Stimulated activated naive CD8-positive, alpha-beta T cell treated with anti-CD3 and anti-CD28 coated beads, Interleukin-15, amount 100 ng/mL, for 72 hours (primary cell): ENCODE measurements at regions not wholly inside any gene's neighbourhood (a gene's known extent, or its start where the extent isn't known, plus 50 kb on each side); places are given as distances from the start of the nearest gene placed in this dataset.
"Not testable (repeated sequence)": the region's sequence is repeated elsewhere in the genome, so short reads cannot be mapped to it uniquely, and the experiment has no call there.

Experiments used
- ATAC-seq: fragments of 150-1000 bp; cut with Tn5 transposase; 2 replicates; pipeline ENCODE4 v1.10.0; 2021; ENCODE audit warnings: mild to moderate bottlenecking, moderate library complexity
- DNase-seq, 2 donors: peaks; one replicate each; pipeline ENCODE4 v3.0.0; 2021 to 2022
- H3K27ac Mint-ChIP-seq, 2 donors: one replicate each; pipeline ENCODE4 v1.8.0; 2022; ENCODE audit warnings: mild to moderate bottlenecking in 2 of 2, mixed read lengths in 2 of 2, moderate library complexity in 2 of 2
- H3K27me3 Mint-ChIP-seq: one replicate; pipeline ENCODE4 v1.8.0; 2022; ENCODE audit warnings: mixed read lengths
- H3K4me1 Mint-ChIP-seq: one replicate; pipeline ENCODE4 v1.8.0; 2022; ENCODE audit warnings: mild to moderate bottlenecking, mixed read lengths
- H3K4me3 Mint-ChIP-seq, 2 donors: one replicate each; pipeline ENCODE4 v1.8.0; 2022; ENCODE audit warnings: mild to moderate bottlenecking in 2 of 2, mixed read lengths in 2 of 2, moderate library complexity in 1 of 2
- H3K9me3 Mint-ChIP-seq, 2 donors: one replicate each; pipeline ENCODE4 v1.8.0; 2022; ENCODE audit warnings: mixed read lengths in 2 of 2

DNA sequence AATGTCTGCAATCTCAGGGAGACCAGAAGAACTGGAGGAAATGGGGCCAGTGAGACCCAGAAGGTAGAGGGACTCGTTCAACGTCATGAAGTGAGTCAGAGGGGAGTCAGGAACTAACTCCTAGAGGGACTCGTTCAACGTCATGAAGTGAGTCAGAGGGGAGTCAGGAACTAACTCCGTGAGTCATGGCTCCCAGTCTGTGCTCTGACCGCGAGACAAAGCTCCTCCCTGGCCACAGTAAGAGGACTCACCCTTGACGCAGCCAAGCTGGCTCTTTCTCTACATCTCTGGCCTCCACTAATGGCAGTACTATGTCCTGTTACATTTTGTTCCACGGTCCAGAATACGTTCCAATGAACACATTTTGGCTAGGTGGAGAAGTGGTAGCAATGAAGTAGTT, 902.5 kb downstream of the KCNJ2 start:
- H3K27me3 Mint-ChIP-seq = no peaks in the 10 kb centered on the region
- H3K4me1 Mint-ChIP-seq = no peaks in the 10 kb centered on the region
- no peak overlapping the region for H3K27ac Mint-ChIP-seq
- DNase-seq (no peak), ATAC-seq (no peak)
- H3K9me3 Mint-ChIP-seq = peaks cover 0 to 5% of the 10 kb centered on the region in 2 donors
- H3K4me3 Mint-ChIP-seq = no peak overlapping the region

DNA sequence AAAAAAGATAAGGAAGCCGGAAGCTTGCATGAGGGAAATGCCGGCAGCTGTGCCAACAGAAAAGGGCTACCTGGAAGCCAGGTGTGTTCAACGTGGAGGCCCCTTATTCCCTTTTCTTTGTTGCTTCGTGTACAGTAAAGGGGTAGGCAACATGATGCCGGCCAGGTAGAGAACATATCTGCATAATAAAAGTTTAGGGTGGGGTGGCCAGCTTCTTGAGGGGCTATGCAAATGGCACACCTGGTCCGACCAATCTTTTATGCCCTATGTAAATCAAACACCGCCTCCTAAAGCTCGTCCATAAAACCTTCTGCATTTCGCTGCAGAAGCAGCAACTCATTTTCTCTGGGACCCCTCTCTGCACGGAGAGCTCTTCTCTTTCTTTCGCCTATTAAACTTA, 911.6 kb downstream of the KCNJ2 start:
- no peak overlapping the region for H3K4me3 Mint-ChIP-seq
- DNase-seq (no peak), ATAC-seq (no peak)
- H3K27me3 Mint-ChIP-seq = no peaks in the 10 kb centered on the region
- peaks cover 10 to 16% of the 10 kb centered on the region in 2 donors for H3K9me3 Mint-ChIP-seq
- no peaks in the 10 kb centered on the region for H3K4me1 Mint-ChIP-seq
- H3K27ac Mint-ChIP-seq = no peak overlapping the region

DNA sequence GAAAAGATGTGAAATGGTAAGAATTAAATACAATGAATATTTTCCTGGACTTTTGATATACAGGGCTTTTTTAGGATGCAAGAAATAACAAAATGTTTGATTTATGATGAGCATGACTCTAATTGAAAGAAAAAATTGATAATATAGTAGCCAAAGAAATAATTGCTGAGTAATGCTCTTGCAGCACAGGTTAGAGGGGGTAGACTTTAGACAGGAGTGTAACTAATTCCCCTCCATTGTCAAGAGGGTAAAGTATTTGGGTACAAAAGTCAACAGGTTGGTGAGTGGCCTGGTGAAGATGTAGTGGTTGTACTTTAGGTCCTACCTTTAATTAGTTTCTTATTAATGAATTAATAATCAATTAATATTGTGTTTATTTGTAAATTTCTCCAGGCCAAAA, 912.3 kb downstream of the KCNJ2 start:
- H3K9me3 Mint-ChIP-seq = peaks cover 10 to 16% of the 10 kb centered on the region in 2 donors
- no peak overlapping the region for H3K4me3 Mint-ChIP-seq
- DNase-seq (no peak), ATAC-seq (no peak)
- no peaks in the 10 kb centered on the region for H3K4me1 Mint-ChIP-seq
- H3K27me3 Mint-ChIP-seq = no peaks in the 10 kb centered on the region
- H3K27ac Mint-ChIP-seq = no peak overlapping the region

DNA sequence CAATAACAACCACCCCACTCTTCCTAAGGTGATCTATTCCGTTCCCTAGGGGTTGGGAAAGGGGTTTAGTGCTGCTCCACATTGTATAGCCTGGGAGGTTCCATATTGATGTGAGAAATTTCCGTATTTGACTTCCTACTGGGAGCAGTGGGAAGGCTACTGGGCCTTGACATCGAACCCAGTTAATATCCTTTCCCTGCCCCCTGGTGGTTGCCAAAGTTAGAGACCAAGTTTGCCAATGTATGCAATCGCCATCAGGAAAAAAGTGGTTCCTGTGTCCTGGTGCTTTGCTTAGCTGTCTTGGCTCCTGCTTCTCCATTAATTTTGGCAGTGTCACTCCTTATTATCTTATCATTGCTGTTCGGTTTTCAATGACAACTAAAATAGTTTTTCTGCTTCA, 914.9 kb downstream of the KCNJ2 start:
- no peak for ATAC-seq
- Mint-ChIP-seq H3K27me3 (no peaks in the 10 kb centered on the region), H3K4me3 (no peak overlapping the region), H3K9me3 (peaks cover 5 to 10% of the 10 kb centered on the region in 2 donors), H3K4me1 (no peaks in the 10 kb centered on the region), H3K27ac (no peak overlapping the region)
- no peak for DNase-seq

DNA sequence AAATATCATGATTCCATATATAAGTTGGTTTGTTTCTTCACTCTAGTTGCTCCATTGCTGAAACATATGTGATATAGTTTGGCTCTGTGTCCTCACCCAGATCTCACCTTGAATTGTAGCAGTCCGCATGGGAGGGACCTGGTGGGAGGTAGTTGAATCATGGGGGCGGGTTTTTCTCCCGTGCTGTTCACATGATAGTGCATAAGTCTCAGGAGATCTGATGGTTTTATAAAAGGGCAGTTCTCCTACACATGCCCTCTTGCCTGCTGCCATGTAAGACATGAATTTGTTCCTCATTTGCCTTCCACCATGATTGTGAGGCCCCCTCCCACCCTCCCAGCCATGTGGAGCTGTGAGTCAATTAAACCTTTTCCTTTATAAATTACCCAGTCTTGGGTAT, 915.5 kb downstream of the KCNJ2 start:
- Mint-ChIP-seq H3K9me3 (peaks cover 3 to 5% of the 10 kb centered on the region in 2 donors), H3K4me3 (no peak overlapping the region), H3K4me1 (no peaks in the 10 kb centered on the region), H3K27ac (no peak overlapping the region), H3K27me3 (no peaks in the 10 kb centered on the region)
- no peak for DNase-seq
- no peak for ATAC-seq

DNA sequence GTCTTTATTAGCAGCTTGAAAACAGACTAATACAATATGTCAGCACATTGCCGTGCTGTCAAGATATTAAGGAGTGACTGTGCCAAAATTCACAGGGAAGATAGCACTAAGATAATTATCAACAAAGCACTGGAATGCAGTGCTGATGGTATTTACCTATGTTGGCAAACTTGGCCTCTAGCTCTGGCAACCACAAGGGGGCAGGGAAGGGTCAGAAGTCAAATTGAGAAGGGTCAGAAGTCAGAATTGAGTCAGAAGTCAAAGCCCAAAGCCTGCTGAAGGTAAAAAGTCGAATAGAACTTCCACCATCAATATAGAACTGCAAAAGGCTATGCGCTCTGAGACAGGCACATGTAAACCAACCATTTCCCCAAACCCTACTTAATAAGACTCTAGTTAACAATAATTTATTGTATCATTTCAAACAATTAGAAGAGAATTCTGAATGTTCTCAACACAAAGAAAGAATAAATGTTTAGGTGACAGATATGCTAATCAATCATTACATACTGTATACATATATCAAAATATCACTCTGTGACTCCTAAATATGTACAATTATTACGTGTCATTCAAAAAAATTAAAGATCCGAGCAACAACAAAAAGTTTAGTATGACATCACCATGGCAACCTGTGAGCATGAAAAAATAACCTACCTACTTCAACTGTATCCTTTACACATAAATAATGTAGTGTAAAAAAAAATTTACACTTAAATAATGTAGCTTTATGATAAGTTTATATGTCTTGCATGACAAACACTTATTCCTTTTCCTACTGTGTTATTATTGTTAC, 916.1 kb downstream of the KCNJ2 start:
- Mint-ChIP-seq H3K9me3 (no peaks in the 10 kb centered on the region), H3K4me1 (no peaks in the 10 kb centered on the region), H3K27me3 (no peaks in the 10 kb centered on the region), H3K27ac (no peak overlapping the region), H3K4me3 (no peak overlapping the region)
- no peak for ATAC-seq
- DNase-seq = no peak

DNA sequence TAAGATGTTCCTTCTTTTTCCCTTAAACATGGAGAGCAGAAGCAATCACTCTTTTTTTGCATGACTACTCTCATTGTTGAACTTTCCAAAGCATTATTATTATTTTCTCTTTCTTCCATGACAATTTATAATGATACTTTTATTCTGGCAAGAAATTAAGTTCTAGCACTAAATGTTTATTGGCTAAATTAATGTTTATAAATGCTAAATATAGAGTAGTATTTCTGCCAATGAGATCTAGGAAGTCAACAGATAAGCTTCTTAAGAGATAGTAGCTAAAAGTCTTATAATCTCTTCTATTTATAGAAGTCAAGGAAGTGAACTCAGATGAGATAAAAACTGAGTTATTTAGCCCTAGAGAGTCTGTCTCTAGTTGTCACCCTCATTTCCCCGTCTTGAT, 920.1 kb downstream of the KCNJ2 start:
- H3K9me3 Mint-ChIP-seq = peaks cover 4 to 9% of the 10 kb centered on the region in 2 donors
- no peaks in the 10 kb centered on the region for H3K27me3 Mint-ChIP-seq
- H3K27ac Mint-ChIP-seq = no peak overlapping the region
- no peak for ATAC-seq
- no peak overlapping the region for H3K4me3 Mint-ChIP-seq
- no peak for DNase-seq
- no peaks in the 10 kb centered on the region for H3K4me1 Mint-ChIP-seq

DNA sequence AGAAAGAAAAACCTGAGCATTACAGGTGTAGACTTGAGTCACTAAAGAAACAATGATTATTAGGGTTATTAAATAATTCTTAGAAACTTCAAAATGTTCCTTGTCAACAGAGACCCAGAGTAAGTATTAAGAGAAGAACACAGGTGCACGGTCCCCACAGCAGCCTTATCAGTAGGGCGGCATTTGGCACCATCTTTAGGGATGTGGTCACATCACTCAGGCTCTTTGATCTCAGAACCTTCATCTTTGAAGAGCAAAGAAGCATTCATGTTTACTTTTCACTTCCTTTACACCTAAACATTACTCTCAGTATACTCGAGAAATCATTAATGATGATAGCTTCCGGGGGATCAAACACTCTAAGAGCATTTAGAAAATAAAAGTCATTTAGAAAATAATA, 928.7 kb downstream of the KCNJ2 start:
- H3K27me3 Mint-ChIP-seq = no peaks in the 10 kb centered on the region
- H3K9me3 Mint-ChIP-seq = peaks cover 13 to 31% of the 10 kb centered on the region in 2 donors
- ATAC-seq (no peak), DNase-seq (no peak)
- H3K27ac Mint-ChIP-seq = no peak overlapping the region
- no peaks in the 10 kb centered on the region for H3K4me1 Mint-ChIP-seq
- H3K4me3 Mint-ChIP-seq = no peak overlapping the region

DNA sequence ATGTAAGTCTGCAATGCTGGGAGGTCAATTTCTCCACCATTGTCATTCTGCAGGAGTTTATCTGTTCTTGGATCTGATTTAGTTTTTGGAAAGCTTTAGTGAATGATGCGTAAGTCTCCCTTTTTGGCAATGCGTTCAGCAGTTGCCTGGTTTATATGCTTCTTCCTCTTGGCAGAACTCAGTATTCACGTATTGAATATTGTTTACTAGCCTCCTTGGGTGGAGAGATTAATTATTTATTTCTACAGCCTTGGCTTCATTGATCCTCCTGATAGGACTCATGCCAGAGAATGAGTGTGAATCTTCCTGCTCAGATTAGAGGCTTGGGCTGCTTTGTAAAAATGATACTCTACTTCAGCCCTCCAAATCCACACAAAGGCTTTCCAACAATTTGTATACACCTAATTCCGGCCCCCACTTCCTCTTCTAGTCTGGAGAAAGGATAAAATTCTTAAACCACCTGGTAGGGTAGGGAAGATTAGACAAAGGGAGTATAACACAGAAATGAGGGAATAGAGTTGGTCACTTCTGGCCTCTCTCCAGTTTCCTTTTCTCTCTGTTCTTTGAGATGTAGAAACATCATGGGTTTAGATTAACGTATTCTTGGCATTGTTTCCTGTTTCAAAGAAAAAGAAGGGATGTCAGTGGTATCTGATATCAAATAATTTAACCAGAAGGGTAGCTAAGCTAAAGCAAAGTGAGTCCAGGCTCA, 929.8 kb downstream of the KCNJ2 start:
- no peak overlapping the region for H3K4me3 Mint-ChIP-seq
- DNase-seq = no peak
- peaks cover 8 to 32% of the 10 kb centered on the region in 2 donors for H3K9me3 Mint-ChIP-seq
- H3K27ac Mint-ChIP-seq = no peak overlapping the region
- ATAC-seq = no peak
- no peaks in the 10 kb centered on the region for H3K27me3 Mint-ChIP-seq
- no peaks in the 10 kb centered on the region for H3K4me1 Mint-ChIP-seq

DNA sequence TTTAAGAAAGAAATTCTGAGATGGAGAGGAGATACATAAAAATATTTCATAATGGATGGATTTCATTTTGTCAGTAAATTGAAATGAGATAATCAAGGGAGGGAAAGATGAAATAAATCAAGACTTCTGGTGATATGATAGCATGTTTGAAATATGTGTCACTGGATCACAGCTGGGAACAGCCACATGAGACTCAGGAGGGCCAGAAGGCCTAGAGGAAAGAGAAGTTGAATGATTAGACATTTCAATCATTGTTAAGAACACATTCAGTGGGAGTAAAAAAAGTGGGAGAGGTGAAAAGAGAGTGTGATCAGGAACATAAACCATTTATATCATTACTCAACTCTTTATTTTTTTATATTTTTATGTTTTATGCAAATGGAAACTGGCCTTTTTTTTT, 933.4 kb downstream of the KCNJ2 start:
- no peak overlapping the region for H3K4me3 Mint-ChIP-seq
- no peak overlapping the region for H3K27ac Mint-ChIP-seq
- no peaks in the 10 kb centered on the region for H3K27me3 Mint-ChIP-seq
- H3K4me1 Mint-ChIP-seq = no peaks in the 10 kb centered on the region
- DNase-seq (no peak), ATAC-seq (no peak)
- peaks cover 0 to 16% of the 10 kb centered on the region in 2 donors for H3K9me3 Mint-ChIP-seq

DNA sequence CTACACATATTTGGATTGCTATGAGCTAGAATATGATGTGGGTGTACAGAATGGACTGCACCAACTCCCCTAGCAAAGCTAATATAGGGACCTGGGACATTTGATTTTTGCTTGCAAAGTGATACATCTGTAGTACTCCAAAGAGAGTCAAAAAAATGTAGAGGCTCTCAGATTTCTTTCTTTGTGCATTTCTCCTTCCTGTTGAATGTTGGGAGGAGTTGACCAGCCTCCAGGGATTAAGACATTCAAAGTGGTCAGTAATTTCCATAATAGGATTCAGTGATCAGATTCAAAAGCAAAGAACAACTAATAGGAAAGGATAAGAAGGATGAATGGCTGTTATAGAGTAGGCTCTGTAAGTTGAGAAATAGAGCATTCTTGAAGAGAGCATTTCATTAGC, 934.9 kb downstream of the KCNJ2 start:
- H3K4me1 Mint-ChIP-seq = no peaks in the 10 kb centered on the region
- DNase-seq = no peak
- peaks cover 0 to 16% of the 10 kb centered on the region in 2 donors for H3K9me3 Mint-ChIP-seq
- no peak overlapping the region for H3K4me3 Mint-ChIP-seq
- ATAC-seq = no peak
- no peak overlapping the region for H3K27ac Mint-ChIP-seq
- no peaks in the 10 kb centered on the region for H3K27me3 Mint-ChIP-seq

DNA sequence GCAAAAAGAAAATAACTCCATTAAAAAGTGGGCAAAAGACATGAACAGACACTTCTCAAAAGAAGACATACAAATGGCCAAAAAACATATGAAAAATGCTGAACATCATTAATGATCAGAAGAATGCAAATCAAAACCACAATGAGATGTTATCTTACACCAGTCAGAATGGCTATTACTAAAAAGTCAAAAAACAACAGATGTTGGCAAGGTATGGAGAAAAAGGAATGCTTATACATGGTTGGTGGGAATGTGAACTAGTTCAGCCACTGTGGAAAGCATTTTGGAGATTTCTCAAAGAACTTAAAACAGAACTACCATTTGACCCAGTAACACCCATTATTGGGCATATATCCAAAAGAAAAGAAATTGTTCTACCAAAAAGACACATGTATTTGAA, 936.7 kb downstream of the KCNJ2 start:
- not testable (repeated sequence) for H3K4me3 Mint-ChIP-seq, H3K4me1 Mint-ChIP-seq, H3K27ac Mint-ChIP-seq, ATAC-seq, DNase-seq, H3K27me3 Mint-ChIP-seq
- peaks cover 0 to 10% of the 10 kb centered on the region in 2 donors for H3K9me3 Mint-ChIP-seq

DNA sequence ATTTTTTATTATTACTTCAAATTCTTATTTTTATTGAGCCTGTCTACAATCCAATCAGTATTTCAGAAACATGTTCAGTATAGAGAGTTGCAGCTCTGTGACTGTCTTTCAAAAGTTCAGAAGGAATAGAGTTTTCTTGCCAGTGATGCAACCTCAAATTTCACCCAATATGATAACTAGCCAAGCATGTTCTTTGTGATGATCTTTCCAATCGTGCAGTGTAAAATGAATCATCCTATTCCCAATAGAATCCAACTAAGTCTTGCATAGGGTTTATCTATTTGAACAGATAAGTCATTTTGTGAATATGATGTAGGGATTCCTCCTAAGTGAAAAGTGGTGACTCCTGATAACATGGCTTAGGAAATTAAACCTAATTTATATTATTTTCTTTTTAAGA, 937.8 kb downstream of the KCNJ2 start:
- no peak overlapping the region for H3K27ac Mint-ChIP-seq
- H3K4me3 Mint-ChIP-seq = no peak overlapping the region
- DNase-seq = no peak

DNA sequence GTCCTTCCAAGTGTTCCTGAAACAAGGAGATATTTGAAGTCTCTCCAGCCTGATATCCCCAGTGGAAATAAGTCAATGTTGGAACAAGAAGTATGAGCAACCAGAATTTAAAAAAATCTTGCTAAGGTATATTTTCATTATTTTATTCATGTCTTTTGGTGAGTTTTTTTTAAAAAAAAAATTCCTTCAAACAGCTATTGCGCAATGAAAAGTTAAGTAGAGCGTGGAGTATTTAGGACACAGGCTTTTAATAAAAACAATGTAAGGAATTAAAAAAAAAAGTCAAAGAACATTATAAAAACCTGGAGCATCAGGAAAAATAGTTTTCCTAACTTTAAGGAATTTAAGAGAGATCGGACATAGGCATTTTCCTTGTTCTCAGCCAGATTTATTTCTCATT, 940.4 kb downstream of the KCNJ2 start:
- ATAC-seq = no peak
- peaks cover 0 to 5% of the 10 kb centered on the region in 2 donors for H3K9me3 Mint-ChIP-seq

More for the DNA sequence above, 937.8 kb downstream of the KCNJ2 start:
- peaks cover 3 to 9% of the 10 kb centered on the region in 2 donors for H3K9me3 Mint-ChIP-seq
- H3K4me1 Mint-ChIP-seq = no peaks in the 10 kb centered on the region
- no peak for ATAC-seq
- no peaks in the 10 kb centered on the region for H3K27me3 Mint-ChIP-seq

DNA sequence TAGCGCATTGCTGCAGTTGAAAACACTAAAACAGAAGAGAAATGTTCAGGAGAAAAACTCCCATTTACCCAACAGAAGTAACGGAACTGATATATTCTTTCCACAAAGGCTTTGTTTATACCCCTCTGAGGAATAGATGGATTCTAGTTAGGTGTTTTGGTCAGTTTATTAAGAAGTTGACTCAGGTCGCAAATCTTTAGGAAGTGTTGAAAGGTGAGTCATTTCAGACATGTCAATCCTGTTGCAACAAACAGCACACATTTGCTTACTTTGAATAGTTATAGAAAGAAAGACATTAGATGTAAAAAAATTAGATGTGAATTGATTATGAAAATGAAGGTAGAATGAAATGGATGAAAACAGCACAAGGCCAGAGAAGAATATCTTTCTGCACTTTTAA, 941.0 kb downstream of the KCNJ2 start:
- Mint-ChIP-seq H3K27ac (no peak overlapping the region), H3K4me3 (no peak overlapping the region), H3K27me3 (no peaks in the 10 kb centered on the region), H3K4me1 (no peaks in the 10 kb centered on the region), H3K9me3 (peaks cover 0 to 5% of the 10 kb centered on the region in 2 donors)
- ATAC-seq (no peak), DNase-seq (no peak)

More for the DNA sequence above, 940.4 kb downstream of the KCNJ2 start:
- no peaks in the 10 kb centered on the region for H3K27me3 Mint-ChIP-seq
- no peak for DNase-seq
- H3K4me3 Mint-ChIP-seq = no peak overlapping the region
- no peak overlapping the region for H3K27ac Mint-ChIP-seq
- no peaks in the 10 kb centered on the region for H3K4me1 Mint-ChIP-seq

DNA sequence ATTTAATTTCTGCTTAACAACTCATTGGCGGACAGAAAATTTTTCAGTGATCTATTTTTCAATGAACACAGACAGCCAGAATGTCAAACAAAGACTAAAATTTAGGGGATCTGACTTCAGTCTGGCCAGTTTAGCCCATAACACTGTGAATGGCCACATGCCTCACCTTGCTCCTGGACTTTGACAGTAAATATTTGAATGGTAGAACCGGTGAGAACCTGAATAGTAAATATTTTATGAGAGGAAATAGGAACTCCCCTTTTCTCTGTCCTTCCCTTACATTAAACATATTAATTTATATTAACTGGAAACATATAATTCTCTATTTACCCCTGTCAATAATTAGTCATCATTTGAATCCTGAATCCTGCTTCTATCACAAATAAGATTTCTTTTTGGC, 942.1 kb downstream of the KCNJ2 start:
- no peaks in the 10 kb centered on the region for H3K4me1 Mint-ChIP-seq
- DNase-seq (no peak), ATAC-seq (no peak)
- H3K27ac Mint-ChIP-seq = no peak overlapping the region
- H3K27me3 Mint-ChIP-seq = no peaks in the 10 kb centered on the region
- no peak overlapping the region for H3K4me3 Mint-ChIP-seq
- H3K9me3 Mint-ChIP-seq = peaks cover 0 to 5% of the 10 kb centered on the region in 2 donors
